ENCODE measurements at regions not wholly inside any gene's neighbourhood (a gene's known extent, or its start where the extent isn't known, plus 50 kb on each side); places are given as distances from the start of the nearest gene placed in this dataset.

- no peak for TF ChIP-seq CTCF (IDR thresholded peaks at IDR 0.05)
- TF ChIP-seq POLR2A (IDR thresholded peaks at IDR 0.05), result no peak
These were observed 192.4 kb upstream of the FSTL5 start for GRCh38 chr4:162356181-162356580.

Data from uterus (tissue), 2 donors.